HG03439 (cell line): ENCODE measurements at regions not wholly inside any gene's neighbourhood (a gene's known extent, or its start where the extent isn't known, plus 50 kb on each side); places are given as distances from the start of the nearest gene placed in this dataset.
"Not testable (repeated sequence)": the region's sequence is repeated elsewhere in the genome, so short reads cannot be mapped to it uniquely, and the experiment has no call there.

Experiments used
- ATAC-seq: cut with Tn5 transposase; IDR thresholded peaks from one replicate; pipeline ENCODE4 v1.9.1; 2021; ENCODE audit warnings: mild to moderate bottlenecking, moderate library complexity; ENCODE audit not compliant: unreplicated experiment

DNA sequence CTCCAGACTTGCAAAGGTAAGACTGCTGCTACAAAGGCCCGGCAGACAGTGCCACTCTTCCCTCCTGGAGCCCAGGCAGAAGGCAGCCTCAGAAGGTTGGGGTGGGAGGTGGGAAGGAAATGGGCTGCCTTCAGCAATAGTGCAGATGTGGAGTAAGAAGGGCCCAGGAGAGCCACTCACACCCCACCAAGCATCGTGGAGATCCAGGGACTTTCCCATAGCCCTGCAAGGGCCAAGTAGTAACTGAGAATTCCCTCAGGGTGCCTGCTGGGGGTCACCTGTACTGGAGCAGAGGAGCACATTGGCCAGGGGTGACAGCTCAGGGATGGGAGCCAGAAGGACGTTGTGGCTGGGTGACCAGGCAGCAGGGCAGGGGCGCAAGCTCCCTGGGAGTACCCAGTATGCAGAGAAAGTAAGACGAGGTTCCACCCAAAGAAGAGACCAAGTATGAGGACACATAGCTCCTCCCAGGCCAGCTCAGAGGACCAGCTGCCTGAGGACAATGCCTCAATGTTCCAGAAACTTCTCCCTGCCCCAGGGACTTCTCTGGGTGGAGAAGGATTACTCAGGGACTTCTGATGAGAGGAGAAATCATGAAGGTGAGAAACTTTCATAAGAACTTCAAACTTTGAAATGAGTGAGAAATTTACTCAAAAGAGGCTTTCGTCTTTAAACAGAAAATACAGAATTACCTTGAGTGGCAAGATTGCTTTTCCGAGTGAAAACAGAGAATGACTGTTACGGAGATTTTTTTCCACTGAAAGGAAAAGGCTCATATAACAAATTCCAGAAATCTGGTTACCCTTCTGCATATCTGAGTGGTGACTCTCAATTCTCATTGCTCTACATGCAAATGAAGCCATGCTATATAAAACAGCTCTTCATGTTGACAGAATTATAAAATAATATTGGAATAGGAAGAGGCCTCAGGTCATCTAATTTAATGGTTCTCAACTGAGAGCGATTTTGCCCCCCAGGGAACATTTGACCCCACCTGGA lies 87.9 kb upstream of the TRIO start:
- no peak for ATAC-seq

DNA sequence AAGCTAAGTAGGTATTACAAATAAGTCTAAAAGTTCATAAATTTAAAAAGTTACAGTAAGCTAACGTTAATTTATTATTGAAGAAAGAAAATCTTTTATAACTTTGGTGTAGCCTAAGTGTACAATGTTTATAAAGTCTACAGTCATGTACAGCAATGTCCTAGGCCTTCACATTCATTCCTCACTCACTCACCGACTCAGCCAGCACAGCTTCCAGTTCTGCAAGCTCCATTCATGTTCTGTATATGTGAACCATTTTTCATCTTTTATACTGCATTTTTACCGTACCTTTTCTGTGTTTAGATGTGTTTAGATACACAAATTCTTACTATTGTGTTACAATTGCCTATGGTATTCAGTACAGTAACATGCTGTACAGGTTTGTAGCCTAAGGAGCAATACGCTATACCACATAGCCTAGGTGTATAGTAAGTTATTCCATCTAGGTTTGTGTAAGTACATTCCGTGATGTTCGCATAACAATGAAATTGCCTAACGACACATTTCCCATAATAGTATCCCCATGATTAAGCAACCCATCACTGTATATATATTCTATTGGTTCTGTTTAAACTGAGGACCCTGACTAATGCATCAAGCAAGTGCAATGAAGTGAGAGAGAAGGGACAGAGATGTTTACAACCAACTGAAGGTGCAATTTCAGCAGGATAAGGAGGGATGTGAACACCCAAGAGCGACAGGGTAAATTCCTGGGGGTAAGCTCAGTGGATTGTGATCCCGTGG lies 88.9 kb upstream of the TRIO start:
- ATAC-seq = no peak

DNA sequence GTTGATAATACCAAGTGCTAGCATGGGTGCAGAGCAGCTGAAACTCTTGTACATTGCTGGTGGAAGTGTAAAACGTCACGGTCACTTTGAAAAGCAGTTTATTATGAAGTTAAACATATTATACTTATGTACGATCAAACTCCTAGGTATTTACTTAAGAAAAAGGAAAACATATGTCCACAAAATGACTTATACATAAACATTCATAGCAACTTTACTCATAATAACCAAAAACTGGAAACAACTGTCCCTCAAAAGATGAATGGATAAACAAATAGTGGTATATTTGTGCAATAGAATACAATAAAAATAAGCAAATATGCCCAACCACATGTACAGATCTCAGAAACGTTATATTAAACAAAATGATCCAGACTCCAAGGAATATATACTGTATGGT lies 92.3 kb upstream of the TRIO start:
- no peak for ATAC-seq

DNA sequence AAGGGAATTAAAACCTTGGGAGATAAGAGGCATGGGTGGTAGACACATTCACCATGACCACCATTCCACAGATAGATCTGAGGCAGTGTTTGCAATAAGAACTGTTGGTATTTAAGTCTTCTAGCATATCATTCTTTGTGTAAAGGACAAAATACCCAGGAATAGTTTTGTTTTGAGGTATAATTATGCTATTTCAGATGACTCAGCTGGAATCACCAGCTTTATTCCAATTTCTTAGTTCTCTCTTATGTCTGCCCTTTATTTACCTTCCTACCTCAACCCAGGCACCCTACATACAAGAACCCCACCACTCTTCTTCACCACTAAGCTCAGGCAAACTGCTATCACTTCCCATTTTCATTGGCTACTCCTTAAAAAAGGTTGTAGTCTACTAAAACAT lies 94.7 kb upstream of the TRIO start:
- ATAC-seq = no peak

DNA sequence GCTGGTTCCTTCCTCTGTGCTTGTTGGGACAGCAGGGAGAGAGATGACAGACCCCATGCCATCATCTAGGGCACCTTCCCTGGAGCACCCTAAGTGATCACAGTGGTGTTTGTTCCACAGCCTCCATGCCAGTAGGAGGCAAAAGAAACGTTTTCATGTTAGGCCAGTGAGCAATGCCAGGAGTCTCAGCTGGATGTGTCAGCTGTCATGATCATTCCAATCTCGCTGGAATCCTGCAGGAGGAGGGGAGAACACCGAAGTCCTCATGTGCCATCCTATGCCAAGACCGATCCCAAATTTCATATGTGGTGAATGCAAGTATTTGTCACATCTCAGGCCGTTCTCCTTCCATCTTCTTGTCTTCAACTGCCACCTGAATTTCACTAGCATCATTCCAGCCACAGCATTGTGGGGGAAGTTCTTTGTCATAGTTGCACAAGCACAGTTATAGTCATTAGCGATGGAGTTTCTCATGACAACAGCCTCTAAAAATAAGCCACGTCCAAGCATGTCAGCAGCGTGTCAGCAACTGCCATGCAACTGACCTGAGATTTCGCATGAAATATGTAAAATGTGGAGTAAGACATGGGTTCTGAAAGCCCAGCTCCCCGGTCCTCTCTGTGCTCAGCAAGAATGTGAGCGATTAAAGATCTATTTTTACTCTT lies 97.2 kb upstream of the DNAH5 start:
- no peak for ATAC-seq

DNA sequence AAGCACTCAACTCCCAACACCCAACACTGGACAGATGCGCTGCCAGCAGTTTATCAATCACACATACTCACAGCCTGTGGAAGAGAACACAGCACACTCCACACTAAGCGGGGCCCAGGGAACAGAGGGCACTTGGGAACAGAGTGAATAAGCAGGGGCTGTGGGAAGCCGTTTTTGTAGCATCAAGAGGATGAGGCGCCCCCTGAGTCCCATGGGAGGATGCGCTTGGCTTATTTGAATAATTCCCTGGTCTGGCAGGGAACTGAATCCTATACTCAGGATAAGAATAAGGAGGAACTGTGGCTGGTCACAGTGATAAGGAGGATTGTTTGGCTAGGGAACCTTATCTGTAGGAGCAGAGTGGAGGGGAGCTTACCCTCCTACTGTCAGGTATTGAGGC lies 96.1 kb upstream of the DNAH5 start:
- no peak for ATAC-seq

DNA sequence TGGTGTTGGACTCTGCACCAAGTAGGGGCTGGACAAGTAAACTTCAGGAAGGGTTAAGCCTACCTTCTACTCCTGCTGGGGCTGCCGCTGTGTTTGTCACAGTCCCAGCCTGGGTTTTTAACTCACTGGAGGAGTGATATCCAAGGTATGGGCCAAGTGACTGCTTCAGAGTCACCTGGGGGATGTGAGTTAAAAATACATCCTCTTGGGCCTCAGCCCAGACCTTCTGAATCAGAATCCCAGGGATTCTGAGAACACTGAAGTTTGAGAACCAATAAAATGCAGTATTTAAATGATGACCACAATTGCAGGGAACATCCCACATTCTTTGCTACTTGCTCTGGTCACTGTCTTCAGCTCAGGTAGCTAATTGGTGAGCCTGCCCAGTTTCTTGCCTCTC lies 95.1 kb upstream of the DNAH5 start:
- ATAC-seq = no peak

DNA sequence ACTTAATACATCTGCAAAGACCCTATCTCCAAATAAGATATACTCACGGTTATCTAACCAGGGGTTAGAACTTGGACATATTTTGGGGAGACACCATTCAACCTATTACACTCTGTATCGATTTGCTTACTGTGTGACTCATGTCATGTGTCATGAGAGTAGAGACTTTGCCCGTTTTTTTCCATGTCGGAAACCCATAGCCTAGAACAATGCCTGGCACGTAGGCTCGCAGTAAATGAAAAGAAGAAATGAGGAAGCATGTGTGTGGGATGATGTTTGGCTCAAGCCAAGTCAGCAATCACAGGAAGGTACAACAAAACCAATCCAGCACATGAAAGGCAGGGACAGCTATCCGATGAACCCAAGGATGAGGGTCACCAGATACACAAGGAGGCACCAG lies 94.6 kb upstream of the DNAH5 start:
- ATAC-seq = no peak

DNA sequence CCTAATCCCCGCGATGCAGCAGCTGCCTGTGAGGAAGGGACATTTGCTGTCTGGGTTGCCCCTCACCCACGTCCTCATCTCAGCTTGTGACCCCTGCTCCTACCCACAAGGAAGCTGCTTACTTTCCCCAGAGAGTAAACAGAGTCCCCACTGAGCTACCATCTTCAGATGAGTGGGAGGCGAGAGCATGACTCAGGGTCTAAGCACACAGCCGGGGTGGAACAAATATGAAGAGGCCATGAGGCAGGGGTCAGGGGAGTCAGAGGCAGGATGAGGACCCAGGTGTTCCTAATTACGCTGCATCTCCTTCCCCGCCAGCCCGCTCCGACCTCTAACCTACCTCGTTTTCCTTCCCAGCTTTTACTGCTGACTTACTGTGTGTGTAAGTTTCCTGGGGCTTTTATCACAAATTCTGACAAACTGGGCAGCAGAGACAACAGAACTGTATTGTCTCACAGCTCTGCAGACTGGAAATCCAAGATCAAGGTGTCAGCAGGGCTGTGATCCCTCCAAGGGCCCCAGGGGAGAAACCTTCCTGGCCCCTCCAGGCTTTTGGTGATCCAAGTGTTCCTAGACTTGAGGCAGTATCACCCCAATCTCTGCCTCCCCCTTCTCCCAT lies 94.0 kb upstream of the DNAH5 start:
- ATAC-seq = no peak

DNA sequence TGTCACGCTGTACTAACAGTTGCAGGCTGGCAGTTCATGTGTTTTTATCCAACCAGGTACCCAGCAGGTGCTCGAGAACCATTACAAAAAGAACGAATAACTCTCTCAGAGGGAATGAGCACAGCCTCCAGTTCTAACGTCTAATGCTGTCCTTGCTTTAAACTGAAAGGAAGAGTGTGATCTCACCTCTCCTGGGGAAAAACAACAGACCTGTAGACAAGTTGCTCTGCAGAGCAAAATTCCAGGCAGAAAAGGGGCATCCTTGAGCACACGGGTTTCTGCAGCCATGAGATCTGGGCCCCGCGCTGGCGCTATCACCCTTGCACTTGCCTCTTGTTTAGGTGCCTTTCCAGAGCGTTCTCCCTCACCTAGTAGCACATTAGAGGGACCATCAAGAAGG lies 92.5 kb upstream of the DNAH5 start:
- ATAC-seq = no peak

DNA sequence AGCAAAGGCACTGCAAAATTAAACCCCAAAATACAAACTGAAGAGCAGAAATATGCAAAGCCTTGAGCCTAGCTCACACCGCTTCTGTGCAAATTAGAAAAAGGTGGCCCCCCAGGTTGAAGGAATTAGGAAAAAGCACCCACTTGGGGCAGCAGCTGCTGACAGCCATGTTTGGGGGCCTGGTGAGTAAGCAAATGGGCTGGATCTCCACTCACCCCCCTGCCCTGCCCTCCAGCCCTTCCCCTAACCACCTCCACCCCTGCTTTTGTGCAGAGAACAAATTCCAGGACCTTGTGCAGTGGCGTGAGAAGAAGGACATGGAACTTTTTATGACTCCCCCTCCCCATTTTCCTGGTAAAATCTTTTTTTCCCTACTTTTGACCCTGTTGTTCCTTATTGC lies 92.0 kb upstream of the DNAH5 start:
- ATAC-seq = no peak

DNA sequence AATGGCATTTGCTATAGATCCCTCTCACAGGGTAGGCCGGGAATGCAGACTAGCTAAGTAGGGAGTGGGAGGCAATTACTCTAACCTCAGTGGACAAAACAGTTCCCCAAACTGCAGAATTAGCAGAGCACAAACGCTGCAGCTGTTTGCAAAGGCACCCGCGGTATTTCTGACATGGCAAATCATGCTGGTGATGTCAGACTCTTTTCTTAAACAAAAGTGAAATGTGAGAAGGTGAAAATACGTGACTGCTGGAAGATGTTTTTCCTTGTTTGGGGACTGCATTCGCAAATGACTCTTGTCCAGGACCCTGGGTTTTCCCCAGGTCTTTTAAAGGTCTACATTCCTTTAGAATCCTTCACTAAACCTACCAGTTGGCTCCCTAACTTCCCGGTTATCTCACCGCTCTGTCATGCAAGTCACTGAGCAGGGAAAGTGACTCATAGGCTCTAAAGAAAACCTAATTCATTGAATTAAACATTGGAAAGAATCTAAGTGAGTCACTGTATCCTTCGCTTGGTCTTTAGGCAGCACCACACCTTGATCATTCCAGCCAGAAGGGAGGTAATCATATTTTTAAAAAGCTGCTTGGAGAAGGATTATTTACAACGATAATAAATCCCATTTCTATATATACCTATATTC lies 91.5 kb upstream of the DNAH5 start:
- no peak for ATAC-seq

DNA sequence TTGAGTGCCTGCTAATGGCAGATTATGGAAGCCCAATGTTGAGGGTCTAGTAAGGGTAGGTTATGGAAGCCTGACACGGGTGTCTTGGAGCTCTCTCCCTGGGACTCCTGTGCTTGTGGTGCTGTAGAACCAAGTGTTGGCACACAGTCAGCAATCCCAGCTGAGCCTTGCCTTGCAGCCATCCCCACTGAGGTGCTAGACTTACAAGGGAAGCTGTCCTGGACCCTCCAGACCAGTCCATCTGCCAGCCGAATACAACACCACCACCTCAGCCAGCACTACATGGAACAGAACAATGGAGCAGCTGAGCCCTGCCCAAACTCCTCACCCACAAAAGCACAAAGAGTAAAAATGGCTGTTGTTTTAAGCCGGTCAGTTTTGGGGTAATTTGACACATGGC lies 90.5 kb upstream of the DNAH5 start:
- no peak for ATAC-seq

DNA sequence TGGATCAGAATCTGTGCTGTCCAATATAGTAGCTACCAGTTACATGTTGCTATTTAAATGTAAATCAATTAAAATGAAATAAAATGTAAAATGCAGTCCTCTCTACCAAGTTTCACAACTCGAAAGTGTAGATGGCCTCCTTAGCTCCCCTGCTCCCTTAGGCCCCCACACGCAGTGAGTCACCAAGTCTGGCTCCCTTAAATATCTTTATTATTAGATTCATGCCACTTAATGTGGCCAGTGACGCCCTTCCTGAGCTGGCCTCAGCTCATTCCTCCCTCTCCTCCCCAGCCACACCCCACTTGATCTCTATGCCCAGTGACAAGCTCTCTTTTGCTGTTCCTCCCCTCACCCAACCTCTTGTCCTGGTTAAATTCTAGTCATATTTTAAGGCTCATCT lies 88.4 kb upstream of the DNAH5 start:
- ATAC-seq = no peak

DNA sequence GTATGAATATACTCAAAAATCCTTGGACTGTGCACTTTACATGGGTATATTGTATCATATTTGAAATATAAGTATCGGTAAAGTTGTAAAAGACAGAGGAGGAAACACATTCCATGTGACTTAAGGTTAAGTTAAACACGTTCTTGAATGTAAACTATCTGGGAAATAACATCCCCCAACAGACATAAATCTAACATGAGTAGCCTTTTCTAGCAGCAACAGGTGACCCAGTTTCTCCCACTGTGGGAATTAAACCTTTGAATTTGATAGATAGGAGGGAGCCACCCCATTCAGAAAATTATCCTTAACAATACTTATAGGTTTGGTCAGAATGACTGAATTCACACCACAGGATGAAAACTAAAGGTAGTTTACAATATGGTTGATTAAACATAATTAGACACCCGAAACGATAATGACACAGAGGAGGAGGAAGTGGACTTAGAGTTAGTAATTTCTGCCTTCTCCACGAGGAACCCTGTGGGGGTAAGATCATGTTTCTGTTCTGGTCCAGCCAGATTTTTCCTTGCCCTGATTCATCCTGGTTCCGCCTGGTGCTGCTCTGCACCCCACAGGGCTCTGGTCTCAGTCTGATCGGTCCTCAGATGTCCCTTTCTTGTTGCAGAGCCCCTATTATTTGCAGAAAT lies 84.6 kb upstream of the DNAH5 start:
- no peak for ATAC-seq

DNA sequence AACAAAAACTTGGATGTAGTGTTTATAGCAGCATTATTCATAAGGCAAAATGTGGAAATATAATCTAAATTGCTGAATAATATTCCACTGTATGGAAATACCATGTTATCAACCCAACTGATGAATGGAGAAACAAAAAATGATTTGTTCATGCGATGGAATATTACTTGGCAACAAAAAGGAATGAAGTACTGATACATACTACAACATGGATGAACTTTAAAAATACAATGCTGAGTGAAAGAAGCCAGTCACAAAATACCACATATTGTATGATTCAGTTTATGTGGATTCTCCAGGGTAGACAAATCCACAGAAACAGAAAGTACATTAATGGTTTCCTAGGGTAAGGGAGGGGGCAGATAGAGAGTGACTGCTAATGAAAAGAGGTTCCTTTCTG lies 83.7 kb upstream of the DNAH5 start:
- ATAC-seq = no peak

DNA sequence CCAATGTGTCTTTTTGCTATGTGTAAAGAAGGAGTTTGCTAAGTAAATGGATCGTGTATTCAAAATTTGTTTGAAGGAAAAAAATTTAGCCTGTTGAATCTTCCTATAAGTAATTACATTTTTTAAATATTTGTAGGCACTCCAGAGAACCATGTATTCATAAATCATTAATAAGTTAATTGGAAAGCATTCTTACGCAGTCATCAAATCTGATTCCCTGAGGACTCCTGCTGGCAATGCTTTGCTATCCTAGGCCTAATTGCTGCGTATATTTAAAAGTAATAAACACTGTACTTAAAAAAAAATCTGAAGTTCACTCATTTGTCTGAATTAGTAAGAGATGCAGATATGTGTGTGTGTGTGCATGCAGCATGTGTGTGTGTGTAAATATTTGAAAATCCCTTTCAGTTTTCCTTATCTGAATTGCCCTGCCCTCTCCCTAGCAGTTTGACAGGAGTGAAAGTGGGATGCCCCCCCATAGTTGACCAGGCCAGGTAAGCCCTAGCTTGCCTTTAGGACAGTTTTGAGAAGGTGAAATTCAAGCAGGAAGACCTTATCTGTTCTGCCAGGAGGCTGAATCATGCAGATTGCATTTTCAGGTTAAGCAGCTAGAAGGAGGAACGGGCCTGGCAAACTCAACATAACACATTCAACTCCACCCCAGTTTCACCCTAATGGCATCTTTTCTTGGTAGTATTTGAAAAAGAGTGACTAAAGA lies 81.2 kb upstream of the DNAH5 start:
- ATAC-seq = no peak

DNA sequence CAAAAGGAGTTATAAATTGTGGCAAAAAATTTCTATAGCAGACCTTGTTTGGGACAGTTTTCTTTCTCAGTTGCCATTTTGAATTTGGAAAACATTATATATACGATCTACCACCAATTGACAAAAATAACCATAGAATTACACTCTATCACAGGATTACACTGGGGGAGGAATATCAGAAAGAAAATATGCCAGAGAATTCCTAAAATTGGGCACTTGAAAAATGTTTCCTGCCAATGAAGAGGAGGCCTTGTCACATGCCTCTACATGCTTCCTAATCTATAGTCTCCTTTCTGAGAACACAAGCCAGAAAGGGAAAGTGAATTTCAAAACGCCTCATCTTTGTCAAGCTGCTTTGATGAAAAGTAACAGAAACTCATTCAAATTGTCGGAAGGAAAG lies 78.5 kb upstream of the DNAH5 start:
- no peak for ATAC-seq

DNA sequence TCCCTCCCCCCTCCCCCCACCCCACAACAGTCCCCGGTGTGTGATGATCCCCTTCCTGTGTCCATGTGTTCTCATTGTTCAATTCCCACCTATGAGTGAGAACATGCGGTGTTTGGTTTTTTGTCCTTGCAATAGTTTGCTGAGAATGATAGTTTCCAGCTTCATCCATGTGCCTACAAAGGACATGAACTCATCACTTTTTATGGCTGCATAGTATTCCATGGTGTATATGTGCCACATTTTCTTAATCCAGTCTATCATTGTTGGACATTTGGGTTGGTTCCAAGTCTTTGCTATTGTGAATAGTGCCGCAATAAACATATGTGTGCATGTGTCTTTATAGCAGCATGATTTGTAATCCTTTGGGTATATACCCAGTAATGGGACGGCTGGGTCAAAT lies 76.5 kb upstream of the DNAH5 start:
- not testable (repeated sequence) for ATAC-seq
